ENCODE measurements at regions not wholly inside any gene's neighbourhood (a gene's known extent, or its start where the extent isn't known, plus 50 kb on each side); places are given as distances from the start of the nearest gene placed in this dataset.

GRCh38 chr16:13291591-13292333 lies 390.4 kb downstream of the SHISA9 start:
- H3K27ac ChIP-seq = no peak overlapping the region
- no peaks in the 10 kb centered on the region for H3K27me3 ChIP-seq
- H3K36me3 ChIP-seq = no peaks in the 10 kb centered on the region
- no peak overlapping the region for H3K4me3 ChIP-seq
- intact Hi-C loops (cut with DNase I) = no loop called here
- H3K9me3 ChIP-seq = no peaks in the 10 kb centered on the region
- WGBS, 2 donors = 72 to 77% methylated on average over 4 of the region's 4 CpGs
- no peak for DNase-seq
- TF ChIP-seq POLR2A (IDR thresholded peaks at IDR 0.05) (no peak), CTCF (IDR thresholded peaks at IDR 0.05) (no peak)
- H3K4me1 ChIP-seq = no peaks in the 10 kb centered on the region

GRCh38 chr16:13296206-13296605 lies 394.8 kb downstream of the SHISA9 start:
- Histone ChIP-seq H3K27me3 (no peaks in the 10 kb centered on the region), H3K4me3 (no peak overlapping the region), H3K9me3 (no peaks in the 10 kb centered on the region), H3K27ac (no peak overlapping the region), H3K36me3 (no peaks in the 10 kb centered on the region), H3K4me1 (no peaks in the 10 kb centered on the region)
- DNase-seq = no peak
- TF ChIP-seq POLR2A (IDR thresholded peaks at IDR 0.05) (no peak), CTCF (IDR thresholded peaks at IDR 0.05) (no peak)
- intact Hi-C loops (cut with DNase I) = no loop called here
- WGBS, 2 donors = 93 to 94% methylated on average over 3 to 4 of the region's 4 CpGs

GRCh38 chr16:13298666-13299065 lies 397.3 kb downstream of the SHISA9 start:
- TF ChIP-seq CTCF (IDR thresholded peaks at IDR 0.05) (no peak), POLR2A (IDR thresholded peaks at IDR 0.05) (no peak)
- H3K27me3 ChIP-seq = no peaks in the 10 kb centered on the region
- intact Hi-C loops (cut with DNase I) = no loop called here
- no peaks in the 10 kb centered on the region for H3K36me3 ChIP-seq
- WGBS, 2 donors = 56% methylated on average over 5 of the region's 5 CpGs
- H3K4me3 ChIP-seq = no peak overlapping the region
- no peaks in the 10 kb centered on the region for H3K4me1 ChIP-seq
- DNase-seq = no peak
- no peak overlapping the region for H3K27ac ChIP-seq
- H3K9me3 ChIP-seq = no peaks in the 10 kb centered on the region

GRCh38 chr16:13300066-13300840 lies 398.9 kb downstream of the SHISA9 start:
- no peaks in the 10 kb centered on the region for H3K27me3 ChIP-seq
- intact Hi-C loops (cut with DNase I) = no loop called here
- H3K4me1 ChIP-seq = no peaks in the 10 kb centered on the region
- no peak overlapping the region for H3K4me3 ChIP-seq
- TF ChIP-seq POLR2A (IDR thresholded peaks at IDR 0.05) (no peak), CTCF (IDR thresholded peaks at IDR 0.05) (no peak)
- H3K36me3 ChIP-seq = no peaks in the 10 kb centered on the region
- DNase-seq = no peak
- H3K27ac ChIP-seq = no peak overlapping the region
- no peaks in the 10 kb centered on the region for H3K9me3 ChIP-seq
- 52 to 59% methylated on average over 9 of the region's 9 CpGs for WGBS, 2 donors

DNA sequence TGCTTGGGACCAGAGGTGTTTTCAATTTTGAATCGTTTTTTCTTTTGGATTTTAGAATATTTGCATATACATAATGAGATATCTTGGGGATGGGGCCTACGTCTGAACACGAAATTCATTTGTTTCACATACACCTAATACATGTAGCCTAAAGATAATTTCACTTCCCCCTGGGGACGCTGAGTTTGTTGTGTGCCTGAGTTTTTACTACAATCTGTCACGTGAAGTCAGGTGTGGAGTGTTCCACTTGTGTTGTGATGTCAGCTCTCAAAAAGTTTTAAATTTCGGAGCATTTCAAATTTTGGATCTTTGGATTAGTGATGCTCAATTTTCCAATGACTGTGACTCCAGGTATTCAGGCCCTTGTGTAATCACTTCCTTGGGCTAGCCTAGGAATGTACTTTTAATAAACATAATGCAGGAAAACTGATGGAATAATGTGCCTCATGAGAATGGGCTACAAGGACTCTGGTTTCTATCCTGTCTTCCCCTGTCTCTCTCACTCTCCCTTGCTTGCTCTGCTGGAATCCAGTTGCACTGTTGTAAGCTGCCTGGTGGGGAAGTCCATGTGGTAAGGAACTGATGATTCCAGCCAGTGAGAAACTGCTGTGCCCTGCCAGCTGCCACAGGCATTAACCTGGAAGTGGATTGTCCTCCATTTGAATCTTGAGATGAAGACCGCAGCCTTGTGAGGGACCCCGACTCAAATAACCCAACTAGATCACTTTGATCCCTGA lies 403.8 kb downstream of the SHISA9 start:
- intact Hi-C loops (cut with DNase I) = no loop called here
- TF ChIP-seq POLR2A (IDR thresholded peaks at IDR 0.05) (no peak), CTCF (IDR thresholded peaks at IDR 0.05) (no peak)
- Histone ChIP-seq H3K4me3 (no peak overlapping the region), H3K27me3 (no peaks in the 10 kb centered on the region), H3K27ac (no peak overlapping the region), H3K9me3 (no peaks in the 10 kb centered on the region), H3K36me3 (no peaks in the 10 kb centered on the region), H3K4me1 (no peaks in the 10 kb centered on the region)
- no peak for DNase-seq
- 77 to 80% methylated on average over 7 of the region's 8 CpGs for WGBS, 2 donors
